HT-29 (cell line): ENCODE measurements at regions not wholly inside any gene's neighbourhood (a gene's known extent, or its start where the extent isn't known, plus 50 kb on each side); places are given as distances from the start of the nearest gene placed in this dataset.
"Not testable (repeated sequence)": the region's sequence is repeated elsewhere in the genome, so short reads cannot be mapped to it uniquely, and the experiment has no call there.

ENCODE experiments used
- DNase-seq: peaks from one replicate; pipeline ENCODE4 v3.0.0-alpha.2; 2015; ENCODE audit warnings: low spot score

DNA sequence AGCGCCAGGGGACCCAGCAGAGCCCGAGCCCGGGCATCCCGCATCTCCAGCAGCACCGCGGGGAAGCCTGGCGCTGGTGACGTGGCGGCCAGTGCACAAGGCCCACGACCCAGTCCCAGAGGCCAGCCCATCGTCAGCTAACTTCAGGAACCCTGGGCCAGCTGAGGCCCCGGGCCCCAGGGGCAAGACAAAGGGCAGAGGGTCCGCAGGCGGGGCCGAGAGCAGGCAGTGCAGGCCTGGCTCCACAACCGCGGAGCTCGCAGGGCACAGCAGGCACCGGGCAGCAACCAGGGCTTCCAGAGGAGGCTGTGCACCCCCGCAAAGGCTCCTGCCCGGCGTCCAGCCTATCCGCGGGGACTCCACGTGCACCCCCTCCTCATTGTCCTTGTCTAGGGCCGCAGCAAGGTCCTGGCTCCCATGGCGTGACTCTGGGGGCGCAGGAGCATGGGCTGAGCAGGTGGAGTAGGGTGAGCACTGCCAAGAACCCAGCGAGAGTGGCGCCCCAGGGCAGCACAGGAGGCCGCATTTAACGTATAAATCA lies 352.5 kb downstream of the KCNJ18 start:
- not testable (repeated sequence) for DNase-seq

DNA sequence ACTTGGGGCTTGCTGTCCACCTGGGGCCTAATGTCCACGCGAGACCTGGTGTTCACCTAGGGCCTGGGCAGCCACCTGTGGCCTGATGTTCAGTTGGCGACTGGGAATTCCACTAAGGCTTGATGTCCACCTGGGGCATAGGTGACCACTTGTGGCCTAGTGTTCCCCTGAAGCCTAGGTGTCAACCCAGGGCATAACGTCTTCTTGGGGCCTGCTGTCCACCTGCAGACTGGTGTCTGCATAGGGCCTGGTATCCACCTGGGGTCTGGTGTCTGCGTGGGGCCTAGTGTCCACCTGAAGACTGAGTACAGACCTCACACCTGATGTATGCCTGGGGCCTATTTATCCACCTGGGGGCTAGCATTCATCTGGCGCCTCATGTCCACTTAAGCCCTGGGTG lies 355.2 kb downstream of the KCNJ18 start:
- DNase-seq: not testable (repeated sequence)

DNA sequence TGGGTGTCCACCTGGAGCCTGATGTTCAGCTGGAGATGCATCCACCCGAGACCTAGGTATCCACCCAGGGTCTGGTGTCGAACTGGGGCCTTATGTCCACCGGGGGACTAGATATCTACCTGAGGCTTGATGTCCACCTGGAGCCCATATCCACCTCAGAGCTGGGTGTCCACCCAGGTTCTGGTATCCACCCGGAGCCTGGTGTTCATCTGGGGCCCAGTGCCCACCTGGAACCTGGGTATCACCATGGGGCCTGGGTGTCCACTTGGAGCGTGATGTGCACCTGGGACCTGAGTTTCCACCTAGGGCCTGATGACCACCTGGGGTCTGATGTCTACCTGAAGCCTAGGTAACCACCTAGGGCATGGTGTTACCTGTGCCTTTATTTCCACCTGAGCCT lies 355.9 kb downstream of the KCNJ18 start:
- DNase-seq: not testable (repeated sequence)

DNA sequence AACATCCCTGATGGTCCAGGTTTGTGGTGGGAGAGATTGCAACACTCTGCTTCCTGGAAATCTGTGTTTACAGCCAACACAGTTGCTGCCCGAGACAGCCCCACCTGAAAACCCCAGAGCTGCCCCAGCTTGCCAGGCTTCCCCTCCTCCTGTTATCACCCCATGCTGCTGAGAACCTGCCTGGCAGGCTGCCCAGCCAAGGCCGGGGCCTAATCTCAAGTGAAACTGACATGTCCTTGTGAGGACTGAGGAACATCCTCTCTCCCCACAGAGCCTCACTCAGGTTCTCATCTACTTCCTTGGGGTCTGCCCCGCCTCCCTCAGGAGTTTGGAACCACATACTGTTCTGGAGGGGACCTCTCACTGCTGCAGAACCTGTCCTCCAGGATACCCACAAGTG lies 358.4 kb downstream of the KCNJ18 start:
- DNase-seq: not testable (repeated sequence)

DNA sequence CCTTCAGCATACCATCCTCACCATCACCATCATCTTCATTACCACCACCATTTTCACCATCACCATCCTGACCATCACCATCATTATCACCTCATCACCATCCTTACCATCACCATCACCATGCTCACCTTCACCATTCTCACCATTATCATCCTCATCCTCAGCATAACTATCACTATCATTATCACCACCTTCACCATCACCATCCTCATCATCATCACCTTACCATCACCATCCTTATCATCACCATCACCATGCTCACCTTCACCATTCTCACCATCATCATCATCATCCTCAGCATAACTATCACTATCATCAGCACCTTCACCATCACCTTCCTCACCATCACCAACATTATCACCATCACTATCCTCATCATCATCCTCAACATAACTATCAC lies 360.4 kb downstream of the KCNJ18 start:
- DNase-seq: not testable (repeated sequence)

DNA sequence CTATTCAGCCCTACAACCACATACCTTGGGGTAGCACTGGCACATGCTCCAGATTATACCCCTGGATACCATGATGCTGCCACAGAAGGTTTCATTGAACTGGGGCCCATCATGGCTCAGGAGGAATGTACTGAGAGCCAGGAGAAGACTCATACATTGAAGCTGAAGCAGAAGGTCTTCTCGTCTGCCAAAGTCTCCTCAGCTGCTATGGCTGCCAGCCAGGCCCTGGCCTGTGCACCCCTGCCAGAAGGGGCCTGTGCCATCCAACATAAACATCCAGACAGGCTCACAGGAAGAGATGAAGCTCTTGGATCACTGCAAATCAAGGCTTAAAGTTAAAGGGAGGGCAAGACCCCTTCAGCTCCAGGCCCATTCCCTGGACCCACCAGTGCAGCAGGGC lies 364.2 kb downstream of the KCNJ18 start:
- not testable (repeated sequence) for DNase-seq

DNA sequence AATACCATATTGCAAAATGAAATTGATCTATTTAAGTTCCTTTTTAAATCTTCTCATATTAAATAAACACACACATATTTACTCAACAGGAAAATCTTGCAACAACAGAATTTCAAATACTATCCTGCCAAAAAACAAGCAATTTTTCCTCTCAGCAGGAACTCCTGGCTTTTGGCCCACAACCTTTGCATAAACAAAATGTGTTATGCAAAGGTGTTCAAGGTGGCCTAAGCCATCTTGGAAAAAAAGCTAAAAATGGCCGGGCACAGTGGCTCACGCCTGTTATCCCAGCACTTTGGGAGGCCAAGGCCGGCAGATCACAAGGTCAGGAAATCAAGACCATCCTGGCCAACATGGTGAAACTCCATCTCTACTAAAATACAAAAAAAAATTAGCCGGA lies 383.6 kb downstream of the KCNJ18 start:
- DNase-seq: not testable (repeated sequence)

DNA sequence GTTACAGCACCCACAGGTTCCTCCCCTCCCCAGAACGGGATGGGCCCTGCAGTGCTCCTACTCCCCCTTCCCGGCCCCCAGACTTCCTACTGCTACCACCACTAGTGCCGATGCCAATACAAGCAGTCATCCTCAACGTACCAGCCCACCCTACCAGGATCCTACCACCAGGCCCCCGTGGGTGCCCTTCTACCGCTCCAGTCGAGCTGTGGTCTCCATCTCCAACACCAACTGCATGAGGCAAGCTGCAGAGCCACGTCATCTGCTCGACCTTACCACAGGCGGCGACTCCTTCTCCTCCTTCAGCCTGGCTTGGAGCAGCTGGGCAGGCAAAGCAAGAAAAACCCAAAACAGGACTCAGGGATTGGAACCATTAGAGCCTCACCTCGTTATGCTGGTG lies 396.3 kb downstream of the KCNJ18 start:
- DNase-seq: not testable (repeated sequence)

DNA sequence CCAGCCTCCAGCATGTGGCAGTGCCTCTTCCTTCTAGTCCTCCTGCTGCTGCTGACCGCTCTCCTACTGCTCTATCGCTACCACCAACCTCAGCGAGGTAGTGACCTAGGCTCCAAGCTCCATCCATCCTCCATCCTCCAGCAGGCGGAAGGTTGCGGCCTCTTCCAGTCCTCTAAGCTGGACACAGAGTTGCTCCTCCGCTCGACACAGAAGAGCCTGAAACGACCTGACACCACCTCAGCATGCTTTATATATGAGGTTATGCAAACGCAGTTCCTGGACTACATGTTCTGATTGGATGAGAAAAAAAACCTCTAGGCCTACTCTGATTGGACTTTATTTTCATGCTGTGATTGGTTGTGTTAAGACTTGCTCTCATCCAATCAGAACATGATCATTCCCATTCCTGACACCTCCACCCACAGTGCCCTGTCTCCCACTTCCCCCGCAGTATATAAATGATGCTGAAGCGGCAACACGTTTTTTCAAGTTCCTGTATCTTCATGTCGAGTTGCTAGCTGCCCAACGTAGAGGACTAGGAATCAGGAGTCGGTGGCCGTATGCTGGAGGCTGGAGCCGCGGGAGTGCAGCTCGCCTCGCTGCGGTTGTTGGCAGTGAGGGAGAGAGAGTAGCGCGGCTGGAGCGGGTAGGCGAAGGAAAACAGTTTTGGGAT lies 398.1 kb downstream of the KCNJ18 start:
- no peak for DNase-seq

DNA sequence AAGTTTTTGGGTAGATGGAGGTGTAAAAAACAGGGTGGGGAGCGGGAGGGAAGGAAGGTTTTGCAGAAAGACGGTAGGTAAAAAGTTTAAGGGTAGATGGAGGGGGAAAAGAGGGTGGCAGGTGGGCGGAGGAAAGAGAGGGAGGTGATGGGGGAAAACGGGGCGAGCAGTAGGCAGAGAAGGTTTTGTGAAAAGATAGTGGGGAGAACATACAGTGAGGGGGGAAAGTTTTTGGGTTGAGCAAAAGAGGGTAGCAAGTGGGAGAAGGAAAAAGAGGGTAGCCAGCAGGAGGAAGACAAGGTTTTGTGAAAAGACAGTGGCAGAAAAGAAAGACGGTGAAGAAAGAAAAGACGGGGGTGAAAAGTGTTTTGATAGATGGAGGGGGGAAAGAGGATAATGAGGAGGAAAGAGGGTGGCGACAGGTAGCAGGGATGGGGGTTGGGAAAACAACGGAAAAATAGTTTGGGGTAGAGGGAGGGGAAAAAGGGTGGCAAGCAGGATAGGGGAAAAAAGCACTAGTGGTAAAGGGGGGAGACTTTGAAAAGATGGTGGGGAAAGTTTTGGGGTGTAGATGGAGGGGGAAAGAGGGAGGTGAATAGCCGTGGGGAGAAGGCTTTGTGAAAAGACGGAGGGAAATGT lies 398.8 kb downstream of the KCNJ18 start:
- not testable (repeated sequence) for DNase-seq

DNA sequence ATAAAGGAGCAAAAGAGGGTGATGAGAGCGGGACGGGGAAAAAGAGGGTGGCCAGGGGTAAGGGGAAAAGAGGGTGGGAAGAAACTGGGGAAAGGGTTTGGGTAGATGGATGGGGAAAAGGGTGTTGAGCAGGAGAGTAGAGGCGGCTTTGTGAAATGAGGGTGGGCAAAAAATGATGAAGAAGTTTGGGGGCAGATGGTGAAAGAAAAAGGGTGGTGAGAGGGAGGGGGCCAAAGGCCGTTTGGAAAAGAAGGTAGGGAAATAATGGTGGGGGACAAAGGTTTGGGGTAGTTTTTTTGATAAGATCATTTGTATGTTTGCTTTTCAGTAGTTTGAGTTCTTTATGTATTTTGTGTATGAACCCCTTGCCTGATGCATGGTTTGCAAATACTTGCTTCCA lies 399.5 kb downstream of the KCNJ18 start:
- DNase-seq: not testable (repeated sequence)

DNA sequence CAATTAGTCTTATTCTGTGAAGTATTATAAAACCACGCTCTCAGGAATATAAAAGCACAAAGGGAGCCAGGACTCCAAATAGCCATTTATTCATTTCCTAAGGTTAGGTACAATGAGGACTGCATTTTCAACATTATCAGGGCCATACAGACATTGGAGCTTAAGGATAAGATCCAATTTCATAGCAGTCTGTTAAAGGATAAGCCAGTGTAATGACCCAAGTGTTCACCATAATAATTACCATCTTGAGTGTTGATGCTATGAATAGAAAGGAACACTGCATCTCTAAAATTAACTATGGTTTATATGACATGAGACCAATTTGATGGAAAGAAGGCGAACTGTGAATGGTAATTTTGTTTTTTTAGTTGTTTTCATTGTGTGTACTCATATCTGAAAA lies 403.1 kb downstream of the KCNJ18 start:
- DNase-seq: not testable (repeated sequence)

DNA sequence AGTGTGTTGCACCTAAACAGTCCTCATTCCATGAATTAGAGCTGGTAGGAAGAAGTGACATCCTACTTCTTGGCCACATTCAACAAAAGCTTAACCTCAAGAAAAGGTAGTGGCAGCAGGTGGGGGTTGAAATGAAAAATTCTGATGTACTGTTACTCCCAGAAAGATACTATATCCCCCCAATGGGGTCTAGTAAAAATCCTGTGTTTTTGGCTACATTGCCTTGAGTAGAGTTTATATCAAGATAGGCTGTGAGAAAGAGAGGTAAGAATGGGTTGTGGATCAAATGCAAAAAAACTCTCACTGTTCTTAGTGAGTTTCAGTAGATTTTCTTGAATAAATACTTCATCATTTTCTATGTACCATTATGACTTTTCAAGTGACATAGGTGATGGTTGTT lies 407.3 kb downstream of the KCNJ18 start:
- not testable (repeated sequence) for DNase-seq

DNA sequence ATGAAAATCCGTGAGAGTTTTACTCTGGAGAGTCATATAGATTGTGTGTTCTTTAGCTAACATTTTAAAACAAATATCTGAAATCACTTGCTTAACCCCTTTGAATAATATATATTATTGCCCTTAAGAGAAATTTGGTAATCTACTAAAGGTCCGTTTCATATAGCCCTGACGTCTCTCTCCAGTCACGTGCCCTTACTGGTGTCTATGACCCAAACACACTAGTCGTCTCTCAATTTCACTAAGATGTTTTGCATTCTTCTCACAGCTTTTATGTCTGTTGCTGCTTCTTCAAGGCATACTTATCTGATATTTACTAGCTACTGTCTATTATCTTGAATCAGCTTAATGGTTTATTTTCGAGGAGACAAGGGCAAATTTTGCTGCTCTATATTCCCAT lies 409.9 kb downstream of the KCNJ18 start:
- DNase-seq: no peak

DNA sequence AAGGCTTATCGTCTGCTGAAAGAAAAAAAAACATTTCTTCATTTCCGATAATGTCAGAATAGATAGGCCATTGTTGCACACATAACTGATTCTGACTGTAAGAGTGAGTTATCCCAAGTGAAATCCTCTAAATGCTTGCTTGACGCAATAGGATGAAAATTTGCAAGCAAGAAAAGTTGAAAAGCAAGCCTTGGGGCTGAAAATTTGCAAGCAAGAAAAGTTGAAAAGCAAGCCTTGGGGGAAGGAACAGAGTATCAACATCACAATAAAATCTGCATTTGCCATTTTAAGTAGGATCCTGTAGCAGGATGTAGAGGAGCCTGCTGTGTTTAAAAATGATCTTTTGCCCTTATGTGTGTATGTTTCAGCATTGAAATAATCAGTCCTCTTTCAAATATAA lies 424.4 kb downstream of the KCNJ18 start:
- DNase-seq: not testable (repeated sequence)

DNA sequence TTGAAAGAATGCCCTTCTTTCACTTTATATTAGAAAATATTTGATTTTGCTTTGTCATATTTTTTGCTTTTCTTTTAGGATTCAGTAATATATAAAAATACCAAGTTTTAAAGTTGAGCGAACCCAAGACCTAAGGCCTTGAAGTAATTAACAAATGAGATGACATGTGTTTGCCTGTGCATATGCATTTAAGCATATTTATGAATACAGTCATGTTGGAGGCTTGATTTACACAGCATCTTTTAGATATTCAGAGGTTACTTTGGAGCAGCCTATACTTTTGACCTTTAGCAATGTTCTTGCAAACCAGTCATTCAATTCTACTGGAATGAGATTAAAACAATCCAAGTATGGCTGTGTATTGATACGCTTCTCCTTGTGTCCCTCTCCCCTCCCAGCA lies 425.1 kb downstream of the KCNJ18 start:
- not testable (repeated sequence) for DNase-seq

DNA sequence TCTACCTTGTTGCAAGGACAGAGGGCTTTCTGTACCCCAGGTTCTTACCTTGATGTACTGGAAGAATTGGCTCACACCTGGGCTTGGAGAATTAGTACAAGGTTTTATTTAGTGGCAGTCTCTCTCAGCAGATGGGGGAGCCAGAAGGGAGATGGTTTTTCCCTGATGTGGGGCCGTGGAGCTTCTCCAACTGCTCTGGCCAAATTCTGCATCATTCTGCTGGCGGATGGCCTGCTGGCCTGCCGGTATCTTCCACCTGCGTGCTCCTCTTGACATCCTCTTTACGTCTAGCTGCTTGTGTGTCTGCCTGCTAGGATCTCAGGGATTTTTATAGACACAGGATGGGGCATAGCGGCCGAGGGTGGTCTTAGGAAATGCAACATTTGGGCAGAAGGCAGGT lies 426.7 kb downstream of the KCNJ18 start:
- DNase-seq: not testable (repeated sequence)

DNA sequence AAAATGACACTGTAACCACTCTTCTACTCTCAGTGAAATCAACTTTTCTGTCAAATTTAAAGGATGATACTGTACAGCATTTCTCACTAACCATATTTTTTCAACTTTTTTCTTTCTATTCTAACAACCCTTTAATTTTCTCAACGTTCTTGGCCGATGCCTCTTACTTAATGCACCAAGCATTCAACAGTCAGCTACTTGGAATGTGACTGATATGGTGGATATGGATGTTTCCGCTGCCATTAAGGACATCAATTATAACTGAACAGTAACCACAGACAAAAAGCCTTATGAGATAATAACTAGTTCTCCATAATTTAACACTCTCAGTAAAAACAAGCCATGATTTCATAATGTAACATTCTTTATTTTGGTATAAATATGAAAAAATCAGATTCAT lies 427.4 kb downstream of the KCNJ18 start:
- not testable (repeated sequence) for DNase-seq

DNA sequence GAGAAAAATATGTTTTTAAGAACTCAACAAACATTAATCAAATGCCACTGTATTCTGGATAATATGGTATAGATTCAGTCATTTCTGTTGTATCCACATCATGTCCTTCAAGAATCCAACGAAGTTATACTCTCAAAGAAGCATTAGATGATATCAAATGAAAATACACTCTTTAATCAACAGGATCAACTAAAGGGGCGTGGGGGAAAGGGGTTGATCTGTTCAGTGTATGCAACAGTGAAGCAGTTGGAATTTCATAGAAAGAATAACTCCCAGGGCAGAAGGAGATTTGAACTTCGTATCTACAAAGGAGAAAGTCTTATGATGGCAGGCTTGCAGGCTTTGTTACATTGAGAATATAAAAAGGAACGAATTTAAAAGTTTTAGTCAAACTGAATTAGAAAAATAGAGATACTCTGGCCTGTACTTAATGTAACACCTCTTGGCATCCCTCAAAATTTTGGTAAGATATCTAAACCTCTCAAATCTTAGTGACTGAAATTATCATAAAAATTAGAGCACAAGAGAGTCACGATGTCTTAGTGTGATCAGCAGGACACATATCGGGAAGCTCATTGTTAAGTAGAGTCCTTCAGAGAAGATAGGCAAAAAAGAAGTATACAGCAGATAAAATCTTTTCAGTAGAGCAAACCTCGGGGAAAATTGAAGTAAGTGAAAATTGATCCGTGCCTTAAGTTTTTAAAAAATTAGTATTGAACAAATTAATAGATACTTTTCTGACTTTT lies 431.4 kb downstream of the KCNJ18 start:
- DNase-seq: no peak

DNA sequence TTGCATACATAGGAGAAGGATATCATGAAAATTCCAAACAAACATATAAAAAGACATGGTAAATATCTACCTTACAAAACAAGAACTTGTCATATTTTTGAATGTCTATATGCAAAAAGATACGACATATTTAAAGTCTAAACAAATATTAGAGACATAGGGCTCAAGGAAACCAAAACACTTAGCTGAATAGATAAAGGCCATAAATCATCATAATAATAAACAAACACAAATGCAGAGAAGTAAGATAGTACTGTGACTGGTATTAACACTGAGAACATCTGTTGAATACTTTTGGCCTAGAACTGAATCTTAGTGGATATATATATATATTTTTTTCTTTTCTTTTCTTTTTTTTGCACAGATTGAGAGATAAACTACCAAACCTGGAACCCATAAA lies 435.8 kb downstream of the KCNJ18 start:
- DNase-seq: no peak

DNA sequence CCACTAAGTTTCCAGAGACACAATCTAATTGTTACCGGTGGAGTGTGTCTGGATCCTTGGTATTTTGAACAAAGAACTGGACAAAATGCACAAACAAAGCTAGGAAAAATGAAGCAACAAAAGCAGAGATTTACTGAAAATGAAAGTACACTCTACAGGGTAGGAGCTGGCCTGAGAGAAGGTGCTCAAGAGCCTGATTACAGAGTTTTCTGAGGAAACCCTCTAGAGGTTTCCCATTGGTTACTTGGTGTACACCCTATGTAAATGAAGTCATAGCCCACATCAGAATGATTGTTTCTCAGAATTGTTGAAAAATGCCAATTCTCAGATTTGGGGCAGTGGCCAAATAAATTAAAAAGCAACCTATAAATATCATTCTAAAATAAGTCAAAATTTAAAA lies 436.4 kb downstream of the KCNJ18 start:
- DNase-seq: no peak

DNA sequence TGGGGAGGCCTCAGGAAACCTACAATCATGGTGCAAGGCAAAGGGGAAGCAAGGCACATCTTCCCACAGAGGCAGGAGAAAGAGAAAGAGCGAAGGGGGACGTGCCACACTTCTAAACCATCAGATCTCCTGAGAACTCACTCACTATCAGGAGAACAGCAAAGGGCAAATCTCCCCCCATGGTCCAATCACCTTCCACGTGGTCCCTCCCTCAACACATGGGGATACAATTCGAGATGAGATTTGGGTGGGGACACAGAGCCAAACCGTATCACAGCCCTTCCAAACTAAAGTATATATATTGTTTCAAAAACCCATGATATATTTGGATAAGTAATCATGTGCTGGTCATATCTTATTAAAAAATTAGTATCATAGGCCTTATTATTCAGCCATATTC lies 437.6 kb downstream of the KCNJ18 start:
- not testable (repeated sequence) for DNase-seq
